ENCODE measurements at regions not wholly inside any gene's neighbourhood (a gene's known extent, or its start where the extent isn't known, plus 50 kb on each side); places are given as distances from the start of the nearest gene placed in this dataset.

- Histone ChIP-seq H3K9ac (no peak overlapping the region), H3K4me2 (no peak overlapping the region), H3K27me3 (ENCODE audit: insufficient read depth) (no peaks in the 10 kb centered on the region; the same call in 1 of the 2 replicates), H2AFZ (ENCODE audit: low read depth) (no peak overlapping the region), H3K9me2 (no peaks in the 10 kb centered on the region), H3K27ac (ENCODE audit: low read depth in 2 of 2, low read length in 1 of 2) (no peak overlapping the region), H4K20me1 (ENCODE audit: insufficient read depth) (no peaks in the 10 kb centered on the region), H3K79me2 (ENCODE audit: insufficient read depth) (no peaks in the 10 kb centered on the region), H3K36me3 (replicated peaks in 1 of 2; ENCODE audit: control insufficient read depth in 1 of 2, insufficient read depth in 2 of 2, low read length in 1 of 2) (no peaks in the 10 kb centered on the region), H3K4me1 (ENCODE audit: control insufficient read depth in 1 of 2, insufficient read depth in 2 of 2, low read depth in 1 of 2, low read length in 1 of 2) (no peaks in the 10 kb centered on the region; a peak in 1 of 4 replicates), H3K4me3 (ENCODE audit: low read depth in 2 of 2, low read length in 1 of 2) (no peak overlapping the region), H3K9me3 (no peaks in the 10 kb centered on the region), H3F3A (replicated peaks; ENCODE audit: insufficient read depth) (no peaks in the 10 kb centered on the region)
- DNase-seq = no peak
- ChIA-PET POLR2A (no interaction called here), CTCF (interaction anchor here (0.8 to 0.9 kb wide), 2 partner anchors 126 to 1511 kb away, joined by 3 read pairs; no protein-coding TSS in a partner anchor)
- WGBS (ENCODE audit: low lambda C conversion rate) = 74% methylated on average over 7 of the region's 8 CpGs
- no peak for TF ChIP-seq YY1 (IDR thresholded peaks at IDR 0.05; ENCODE audit: low read depth)
- TF ChIP-seq REST (IDR thresholded peaks at IDR 0.05; ENCODE audit: low read depth, low read length) = no peak
- no peak for TF ChIP-seq ZBTB33 (IDR thresholded peaks at IDR 0.05; ENCODE audit: borderline replicate concordance, low read depth)
- TF ChIP-seq USF2 (IDR thresholded peaks at IDR 0.05; ENCODE audit: borderline replicate concordance, low read depth, low read length) = no peak
- TF ChIP-seq NRF1 (IDR thresholded peaks at IDR 0.05; ENCODE audit: low read depth, low read length) = no peak
- TF ChIP-seq SIN3A (IDR thresholded peaks at IDR 0.05; ENCODE audit: borderline replicate concordance, low read depth, low read length) = no peak
- no peak for TF ChIP-seq TEAD4 (IDR thresholded peaks at IDR 0.05; ENCODE audit: borderline replicate concordance, insufficient read depth)
- TF ChIP-seq MEF2A (IDR thresholded peaks at IDR 0.05; ENCODE audit: borderline replicate concordance, low read depth) = no peak
- TF ChIP-seq GABPA (IDR thresholded peaks at IDR 0.05; ENCODE audit: low read depth) = no peak
- no peak for TF ChIP-seq IRF3 (IDR thresholded peaks at IDR 0.05; ENCODE audit: low read depth, low read length)
- TF ChIP-seq EP300 (IDR thresholded peaks at IDR 0.05; ENCODE audit: borderline replicate concordance in 1 of 2, low read depth in 1 of 2, low read length in 1 of 2) = no peak
- TF ChIP-seq FOXM1 (IDR thresholded peaks at IDR 0.05; ENCODE audit: low read depth) = no peak
- no peak for TF ChIP-seq PBX3 (IDR thresholded peaks at IDR 0.05)
- no peak for TF ChIP-seq SMC3 (IDR thresholded peaks at IDR 0.05; ENCODE audit: low read depth, low read length)
- no peak for TF ChIP-seq TCF12 (IDR thresholded peaks at IDR 0.05)
- TF ChIP-seq FOXJ3 (CRISPR knock-in tag; IDR thresholded peaks at IDR 0.05) = no peak
- no peak for TF ChIP-seq ELF1 (IDR thresholded peaks at IDR 0.05)
- TF ChIP-seq TAF1 (IDR thresholded peaks at IDR 0.05; ENCODE audit: borderline replicate concordance, low read depth, low read length) = no peak
- TF ChIP-seq GATA2 (CRISPR knock-in tag; IDR thresholded peaks at IDR 0.05) = no peak
- TF ChIP-seq RCOR1 (IDR thresholded peaks at IDR 0.05; ENCODE audit: low read length) = no peak
Observed at GRCh38 chr6:44530209-44530909, 142.9 kb downstream of the CDC5L start.

All from SK-N-SH (cell line).